CD4-positive, alpha-beta T cell treated with Interleukin-6 at 100 ng/mL for 8 hours (primary cell): ENCODE measurements at regions not wholly inside any gene's neighbourhood (a gene's known extent, or its start where the extent isn't known, plus 50 kb on each side); places are given as distances from the start of the nearest gene placed in this dataset.
"Not testable (repeated sequence)": the region's sequence is repeated elsewhere in the genome, so short reads cannot be mapped to it uniquely, and the experiment has no call there.

Source experiments
- DNase-seq: peaks from one replicate; pipeline ENCODE4 v3.0.0-alpha.2; 2020; ENCODE audit warnings: mixed read lengths, low spot score

GRCh38 chr3:158026236-158026635 is 80.0 kb downstream of the SHOX2 start:
- no peak for DNase-seq

DNA sequence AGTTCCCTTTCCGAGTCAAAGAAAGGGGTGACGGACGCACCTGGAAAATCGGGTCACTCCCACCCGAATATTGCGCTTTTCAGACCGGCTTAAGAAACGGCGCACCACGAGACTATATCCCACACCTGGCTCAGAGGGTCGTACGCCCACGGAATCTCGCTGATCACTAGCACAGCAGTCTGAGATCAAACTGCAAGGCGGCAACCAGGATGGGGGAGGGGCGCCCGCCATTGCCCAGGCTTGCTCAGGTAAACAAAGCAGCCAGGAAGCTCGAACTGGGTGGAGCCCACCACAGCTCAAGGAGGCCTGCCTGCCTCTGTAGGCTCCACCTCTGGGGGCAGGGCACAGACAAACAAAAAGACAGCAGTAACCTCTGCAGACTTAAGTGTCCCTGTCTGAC is 86.3 kb downstream of the SHOX2 start:
- not testable (repeated sequence) for DNase-seq

DNA sequence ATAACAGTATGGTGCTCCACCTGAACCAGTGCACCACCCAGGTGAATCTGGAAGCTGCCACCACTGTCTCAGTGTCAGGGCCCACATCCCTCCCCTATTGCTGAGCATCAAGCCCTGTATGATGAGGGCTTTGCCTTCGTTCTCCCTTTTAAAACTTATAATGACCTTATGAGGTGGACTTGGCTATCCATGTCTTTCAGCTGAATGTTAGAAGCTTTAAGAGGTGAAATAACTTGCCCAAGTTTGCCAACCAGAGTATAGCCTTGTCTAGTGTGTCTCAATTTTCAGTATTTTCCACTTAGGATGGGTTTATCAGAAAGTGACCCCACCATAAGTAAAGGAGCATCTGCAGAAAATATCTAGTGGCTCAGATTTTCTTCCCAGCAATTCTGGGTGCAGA is 87.8 kb downstream of the SHOX2 start:
- no peak for DNase-seq

- DNase-seq = no peak
Measured at GRCh38 chr3:158012901-158013300, 93.3 kb downstream of the SHOX2 start.

DNA sequence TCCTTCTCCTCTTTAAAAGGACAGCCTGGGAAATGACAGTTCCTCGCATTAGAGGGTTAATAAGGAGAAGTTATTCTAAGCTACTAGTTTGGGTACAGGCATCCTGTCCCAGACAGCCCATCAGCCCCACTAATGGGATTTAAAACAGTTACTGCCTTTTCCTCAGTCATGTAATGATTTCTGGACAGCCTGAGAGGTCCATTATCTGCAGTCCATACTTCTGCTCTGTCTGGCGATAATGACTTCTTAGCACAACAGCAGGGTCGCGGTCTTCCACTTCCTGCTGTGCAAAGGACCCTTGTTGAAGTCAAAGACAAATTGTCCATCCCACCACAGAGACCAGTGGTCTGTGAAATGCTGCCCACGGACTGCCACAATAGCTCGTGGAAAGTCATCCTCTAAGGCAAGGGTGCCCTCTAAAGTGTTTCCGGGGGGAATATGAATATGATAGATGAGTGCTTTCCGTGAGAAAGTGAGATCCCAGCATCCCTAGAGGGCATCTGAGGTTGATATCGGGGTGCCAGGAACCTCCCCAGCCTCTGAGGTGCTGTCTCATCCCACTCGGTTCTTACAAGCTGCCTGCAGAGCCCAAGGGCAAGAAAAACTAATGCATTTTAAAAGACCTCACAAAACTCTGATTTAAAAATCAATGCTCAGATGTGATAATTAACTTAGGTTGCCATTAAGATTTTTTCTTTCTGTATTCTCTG is 100.7 kb downstream of the SHOX2 start:
- no peak for DNase-seq

GRCh38 chr3:157999246-157999645 is 107.0 kb downstream of the SHOX2 start:
- no peak for DNase-seq

DNA sequence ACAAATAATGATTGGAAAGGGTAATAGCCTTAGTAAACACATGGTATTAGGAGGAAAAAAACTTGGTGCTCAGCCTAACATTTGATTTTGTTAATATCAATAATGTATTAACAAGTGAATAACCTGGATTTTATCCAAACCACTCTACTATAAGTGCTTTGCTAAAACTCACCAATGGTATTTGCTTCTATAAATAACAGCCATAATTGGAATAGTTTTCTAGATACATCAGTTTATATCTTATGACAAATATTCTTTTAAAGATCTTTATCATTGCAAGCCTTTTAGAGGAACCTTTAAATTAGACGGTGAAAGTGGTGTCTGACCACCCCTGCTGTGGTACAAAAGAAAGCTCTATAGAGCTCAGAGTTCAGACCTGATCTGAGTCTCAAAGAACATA is 123.9 kb downstream of the SHOX2 start:
- DNase-seq = no peak

DNA sequence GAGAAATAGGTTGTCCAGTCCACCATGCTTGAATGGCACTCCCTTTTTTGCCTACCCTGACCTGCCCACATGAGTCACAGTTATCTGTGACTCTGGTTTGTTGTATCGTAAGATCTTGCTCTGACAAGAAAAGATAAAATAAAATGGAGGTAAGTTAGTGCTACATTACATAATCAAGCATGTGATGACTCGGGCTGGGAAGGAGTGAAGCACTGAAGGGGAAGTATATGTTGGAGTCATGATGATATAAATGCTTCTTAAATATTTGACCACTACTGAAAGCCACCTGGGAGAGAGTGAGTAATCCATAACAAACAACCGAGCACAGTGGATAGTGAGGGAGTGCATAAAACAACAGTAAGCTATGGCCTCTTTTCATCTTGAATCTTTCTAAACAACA is 124.4 kb downstream of the SHOX2 start:
- DNase-seq = no peak

GRCh38 chr3:157979022-157979421 is 127.2 kb downstream of the SHOX2 start:
- no peak for DNase-seq

DNA sequence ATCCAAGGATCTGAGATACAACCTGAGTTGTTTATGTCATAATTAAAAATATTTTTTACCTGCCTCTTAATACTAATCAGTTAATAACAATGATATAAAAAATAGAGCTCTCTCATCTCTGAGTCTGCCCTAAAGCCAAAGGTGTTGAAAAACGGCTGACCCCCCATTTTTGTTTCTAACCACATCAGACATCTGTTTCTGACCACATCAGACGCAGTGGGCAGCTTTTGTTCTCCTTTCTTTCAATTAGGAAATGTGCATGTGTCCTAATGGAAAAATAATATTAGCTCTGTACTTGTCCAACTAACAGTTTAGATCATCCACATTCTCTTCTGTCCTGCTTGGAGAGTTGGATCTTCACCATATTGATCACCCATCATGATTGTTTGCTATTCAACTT is 144.6 kb downstream of the SHOX2 start:
- DNase-seq = no peak

GRCh38 chr3:157958457-157958856 is 147.8 kb downstream of the SHOX2 start:
- DNase-seq = no peak

- no peak for DNase-seq
Measured at GRCh38 chr3:157956850-157957249, 149.4 kb downstream of the SHOX2 start.

DNA sequence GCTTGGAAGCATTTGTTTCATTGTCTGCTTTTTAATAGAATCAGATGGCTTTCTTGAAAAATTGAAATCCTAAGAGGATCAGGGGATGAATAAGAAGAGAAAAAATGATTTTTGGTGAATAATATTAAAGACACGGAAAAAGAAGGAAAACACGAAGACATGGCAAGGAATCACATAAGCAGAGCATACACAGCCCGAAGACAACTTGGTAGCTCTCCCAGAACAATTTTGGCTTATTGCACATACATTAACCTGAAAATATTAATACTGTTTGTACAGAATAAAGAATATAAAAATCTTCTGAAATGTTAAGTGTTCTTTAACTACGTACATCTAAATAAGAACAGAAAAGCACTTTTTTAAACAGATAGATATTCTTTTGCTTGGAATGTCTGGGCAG is 150.0 kb downstream of the SHOX2 start:
- DNase-seq = no peak

DNA sequence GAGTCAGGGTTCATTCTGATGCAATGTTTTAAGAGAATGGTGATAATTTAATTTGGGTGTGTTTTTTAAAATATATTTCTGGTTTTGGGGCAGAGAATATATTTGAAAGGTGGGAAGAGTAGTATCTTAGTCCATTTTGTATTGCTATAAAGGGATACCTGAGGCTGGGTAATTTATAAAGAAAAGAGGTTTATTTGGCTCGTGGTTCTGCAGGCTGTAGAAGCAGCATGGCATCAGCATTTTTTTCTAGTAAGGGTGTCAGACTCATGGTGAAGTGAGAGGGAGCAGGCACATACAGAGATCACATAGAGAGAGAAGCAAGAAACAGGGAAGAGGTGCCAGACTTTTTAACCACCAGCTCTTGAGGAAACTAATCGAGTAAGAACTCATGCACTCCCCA is 152.7 kb downstream of the SHOX2 start:
- DNase-seq = no peak

DNA sequence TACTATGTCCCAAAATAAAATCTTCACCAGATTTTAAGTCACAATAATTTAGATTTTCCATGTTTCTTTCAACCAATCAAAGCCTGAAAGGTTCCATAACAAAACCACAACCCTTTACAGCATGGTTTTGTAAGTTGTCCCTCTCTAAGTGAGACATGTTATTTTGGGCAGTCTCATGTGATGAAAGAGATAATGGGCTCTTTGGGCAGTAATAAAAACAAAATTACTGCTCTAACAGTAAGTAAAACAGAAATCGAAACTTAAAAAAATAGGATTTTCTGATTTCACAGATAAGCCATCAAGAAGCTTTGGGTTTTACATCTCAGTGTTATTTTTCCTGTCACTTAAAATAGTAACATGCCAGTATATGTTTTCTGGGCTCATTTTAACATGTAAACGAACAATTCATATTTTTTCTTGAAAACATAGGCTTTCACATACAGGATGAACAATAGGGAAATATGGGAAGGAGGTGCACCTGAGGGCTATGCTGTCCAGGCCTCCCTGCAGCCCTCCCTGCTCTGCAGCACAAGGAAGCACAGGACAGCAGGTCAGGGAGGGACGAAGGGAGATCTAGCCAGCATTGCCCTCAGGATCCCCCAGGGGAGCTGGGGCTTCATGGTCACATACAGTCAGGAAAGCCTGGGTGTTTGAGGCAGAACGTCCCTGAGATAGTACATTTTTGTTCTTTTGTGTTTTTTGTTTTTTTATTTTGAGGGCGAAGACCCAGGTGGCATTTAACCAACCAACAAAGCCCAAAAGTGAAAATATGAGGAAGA is 157.4 kb downstream of the SHOX2 start:
- DNase-seq = no peak

DNA sequence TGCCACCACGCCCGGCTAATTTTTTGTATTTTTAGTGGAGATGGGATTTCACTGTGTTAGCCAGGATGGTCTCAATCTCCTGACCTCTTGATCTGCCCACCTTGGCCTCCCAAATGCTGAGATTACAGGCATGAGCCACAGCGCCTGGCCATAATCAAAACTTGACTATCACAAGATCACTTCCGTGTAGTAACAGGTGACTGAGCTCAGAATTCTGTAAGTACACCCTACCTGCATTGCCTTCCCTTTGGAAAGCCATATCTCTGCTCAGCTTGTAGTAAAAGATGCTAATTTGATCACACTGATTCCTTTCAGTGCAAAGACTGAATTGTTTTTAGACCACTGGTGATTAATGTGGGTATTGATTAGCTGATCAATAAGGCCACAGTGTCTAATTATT is 167.1 kb downstream of the SHOX2 start:
- no peak for DNase-seq

GRCh38 chr3:157938154-157938779 is 168.0 kb downstream of the SHOX2 start:
- DNase-seq = no peak

GRCh38 chr3:157931517-157931916 is 174.7 kb downstream of the SHOX2 start:
- no peak for DNase-seq

DNA sequence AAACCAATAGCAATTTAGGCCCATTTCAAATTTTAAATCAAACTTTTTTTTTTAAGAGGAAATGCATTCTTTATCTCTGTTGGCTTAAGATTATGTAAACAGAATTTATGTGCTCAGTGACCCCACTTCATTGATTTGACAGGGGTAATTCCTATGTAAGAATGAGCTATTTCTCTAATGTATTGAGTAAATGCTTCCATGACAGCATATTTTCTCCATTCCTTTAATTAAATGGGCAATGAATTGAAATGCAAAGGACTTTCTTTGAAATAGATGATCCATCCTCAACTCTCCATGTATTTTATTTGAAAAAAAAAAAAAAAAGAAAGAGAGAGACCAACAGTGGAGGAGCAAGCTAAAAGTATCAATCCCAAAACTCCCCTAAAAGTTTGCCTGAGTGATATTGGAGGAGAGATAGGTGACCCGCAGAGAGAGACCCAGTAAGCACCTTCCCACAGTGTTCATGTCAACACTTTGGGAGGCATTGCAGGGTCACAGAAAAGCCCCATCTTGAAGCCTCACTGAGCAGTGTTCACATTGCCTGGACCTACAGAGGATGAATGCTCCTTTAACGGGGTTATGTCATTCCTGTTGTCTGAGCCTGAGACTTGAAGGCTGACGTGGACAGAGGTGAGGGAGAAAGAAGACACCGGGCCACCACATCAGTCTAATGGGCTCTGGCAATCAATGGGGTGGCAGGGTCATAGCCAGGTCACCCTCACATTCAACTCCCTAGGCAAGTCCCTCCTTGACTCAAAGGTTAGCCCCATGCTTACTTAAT is 176.0 kb downstream of the SHOX2 start:
- no peak for DNase-seq

DNA sequence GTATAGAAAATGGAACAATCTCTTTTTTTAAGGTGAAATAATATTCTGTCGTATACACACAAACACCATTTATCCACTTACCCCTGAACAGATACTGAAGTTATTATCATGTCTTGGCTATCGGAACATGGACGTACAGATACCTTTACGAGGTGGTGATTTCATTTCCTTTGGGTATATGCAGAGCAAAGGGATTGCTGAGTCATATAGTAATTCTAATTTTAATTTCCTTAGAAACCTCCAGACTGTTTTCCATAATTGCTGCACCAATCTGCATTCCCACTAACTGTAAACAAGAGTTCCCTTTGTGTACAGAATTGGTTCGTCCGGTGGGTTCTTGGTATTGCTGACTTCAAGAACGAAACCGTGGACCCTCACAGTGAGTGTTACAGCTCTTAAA is 179.4 kb downstream of the SHOX2 start:
- DNase-seq = no peak

GRCh38 chr3:157922614-157923013 is 183.6 kb downstream of the SHOX2 start:
- DNase-seq = no peak

- DNase-seq = no peak
Measured at GRCh38 chr3:157921811-157922210, 184.4 kb downstream of the SHOX2 start.
